ENCODE measurements at regions not wholly inside any gene's neighbourhood (a gene's known extent, or its start where the extent isn't known, plus 50 kb on each side); places are given as distances from the start of the nearest gene placed in this dataset.
"Not testable (repeated sequence)": the region's sequence is repeated elsewhere in the genome, so short reads cannot be mapped to it uniquely, and the experiment has no call there.

DNA sequence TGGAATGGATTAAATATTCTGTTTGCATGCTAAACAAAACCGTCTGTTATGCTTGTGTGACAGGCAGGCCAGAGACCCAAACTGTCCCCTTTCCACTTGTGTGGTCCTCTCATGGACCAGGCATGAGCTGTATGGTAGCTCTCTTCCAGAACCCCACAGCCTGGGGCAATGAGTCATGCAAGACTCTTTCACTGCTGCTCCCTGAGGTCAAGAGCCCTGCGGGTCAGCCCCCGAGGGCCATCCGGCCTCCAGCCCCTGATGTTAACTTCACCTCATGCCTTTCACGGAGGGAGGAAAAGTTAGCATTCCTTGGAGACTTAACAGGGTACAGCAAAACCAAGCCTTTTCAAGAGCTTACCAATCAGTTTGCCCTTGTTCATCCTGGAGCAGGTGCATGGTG, 239.1 kb upstream of the DIO3 start:
- no peaks in the 10 kb centered on the region for H3K36me3 Mint-ChIP-seq (ENCODE audit: insufficient read depth, unreplicated experiment)
- ChIA-PET POLR2A (no interaction called here), CTCF (no interaction called here)
- no peaks in the 10 kb centered on the region for H3K4me1 Mint-ChIP-seq (ENCODE audit: insufficient read depth, unreplicated experiment)
- BruUV-seq (replicated peaks), result no TSS peak
- H3K27me3 Mint-ChIP-seq (ENCODE audit: insufficient read depth, unreplicated experiment), result no peaks in the 10 kb centered on the region
- intact Hi-C loops (cut with micrococcal nuclease), result no loop called here
- no peak for DNase-seq (ENCODE audit: unreplicated experiment)
- no peak overlapping the region for H3K4me3 Mint-ChIP-seq (ENCODE audit: unreplicated experiment)
- peaks cover 9% of the 10 kb centered on the region for H3K9me3 Mint-ChIP-seq (ENCODE audit: unreplicated experiment)
- TF ChIP-seq, protein P1, sequence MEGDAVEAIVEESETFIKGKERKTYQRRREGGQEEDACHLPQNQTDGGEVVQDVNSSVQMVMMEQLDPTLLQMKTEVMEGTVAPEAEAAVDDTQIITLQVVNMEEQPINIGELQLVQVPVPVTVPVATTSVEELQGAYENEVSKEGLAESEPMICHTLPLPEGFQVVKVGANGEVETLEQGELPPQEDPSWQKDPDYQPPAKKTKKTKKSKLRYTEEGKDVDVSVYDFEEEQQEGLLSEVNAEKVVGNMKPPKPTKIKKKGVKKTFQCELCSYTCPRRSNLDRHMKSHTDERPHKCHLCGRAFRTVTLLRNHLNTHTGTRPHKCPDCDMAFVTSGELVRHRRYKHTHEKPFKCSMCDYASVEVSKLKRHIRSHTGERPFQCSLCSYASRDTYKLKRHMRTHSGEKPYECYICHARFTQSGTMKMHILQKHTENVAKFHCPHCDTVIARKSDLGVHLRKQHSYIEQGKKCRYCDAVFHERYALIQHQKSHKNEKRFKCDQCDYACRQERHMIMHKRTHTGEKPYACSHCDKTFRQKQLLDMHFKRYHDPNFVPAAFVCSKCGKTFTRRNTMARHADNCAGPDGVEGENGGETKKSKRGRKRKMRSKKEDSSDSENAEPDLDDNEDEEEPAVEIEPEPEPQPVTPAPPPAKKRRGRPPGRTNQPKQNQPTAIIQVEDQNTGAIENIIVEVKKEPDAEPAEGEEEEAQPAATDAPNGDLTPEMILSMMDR (IDR thresholded peaks at IDR 0.05; ENCODE audit: unreplicated experiment), result no peak
- no peak overlapping the region for H3K27ac Mint-ChIP-seq (ENCODE audit: low read depth, unreplicated experiment)

DNA sequence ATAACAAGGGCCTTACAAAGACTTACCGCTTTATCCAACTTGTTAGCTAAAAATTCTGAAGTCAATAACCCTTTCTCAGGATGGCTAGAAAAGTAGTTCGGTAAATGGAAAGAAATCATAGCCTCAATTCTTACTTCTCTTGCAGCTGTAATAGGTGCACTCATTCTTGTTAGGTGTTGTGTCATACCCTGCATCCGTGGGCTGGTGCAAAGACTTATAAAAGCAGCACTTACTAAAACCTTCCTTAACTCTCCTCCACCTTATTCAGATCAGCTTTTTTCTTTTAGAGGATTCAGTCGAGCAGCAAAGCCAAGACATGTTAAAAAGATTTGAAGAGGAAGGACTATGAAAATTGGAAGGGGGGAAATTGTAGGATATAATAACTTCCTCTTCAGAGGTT, 238.2 kb upstream of the DIO3 start:
- BruUV-seq (replicated peaks), result no TSS peak
- no peaks in the 10 kb centered on the region for H3K4me1 Mint-ChIP-seq (ENCODE audit: insufficient read depth, unreplicated experiment)
- H3K36me3 Mint-ChIP-seq (ENCODE audit: insufficient read depth, unreplicated experiment), result no peaks in the 10 kb centered on the region
- ChIA-PET CTCF (interaction anchor here (0.6 kb wide), 1 partner anchor 306 kb away, joined by 3 read pairs; no protein-coding TSS in a partner anchor), POLR2A (interaction anchor here (0.7 kb wide), 1 partner anchor 957 kb away, joined by 3 read pairs; no protein-coding TSS in a partner anchor)
- no peak overlapping the region for H3K27ac Mint-ChIP-seq (ENCODE audit: low read depth, unreplicated experiment)
- TF ChIP-seq, protein P1 (IDR thresholded peaks at IDR 0.05; ENCODE audit: unreplicated experiment), result no peak
- no peaks in the 10 kb centered on the region for H3K27me3 Mint-ChIP-seq (ENCODE audit: insufficient read depth, unreplicated experiment)
- H3K4me3 Mint-ChIP-seq (ENCODE audit: unreplicated experiment), result no peak overlapping the region
- intact Hi-C loops (cut with micrococcal nuclease), result no loop called here
- DNase-seq (ENCODE audit: unreplicated experiment), result no peak
- H3K9me3 Mint-ChIP-seq (ENCODE audit: unreplicated experiment), result peaks cover 9% of the 10 kb centered on the region

DNA sequence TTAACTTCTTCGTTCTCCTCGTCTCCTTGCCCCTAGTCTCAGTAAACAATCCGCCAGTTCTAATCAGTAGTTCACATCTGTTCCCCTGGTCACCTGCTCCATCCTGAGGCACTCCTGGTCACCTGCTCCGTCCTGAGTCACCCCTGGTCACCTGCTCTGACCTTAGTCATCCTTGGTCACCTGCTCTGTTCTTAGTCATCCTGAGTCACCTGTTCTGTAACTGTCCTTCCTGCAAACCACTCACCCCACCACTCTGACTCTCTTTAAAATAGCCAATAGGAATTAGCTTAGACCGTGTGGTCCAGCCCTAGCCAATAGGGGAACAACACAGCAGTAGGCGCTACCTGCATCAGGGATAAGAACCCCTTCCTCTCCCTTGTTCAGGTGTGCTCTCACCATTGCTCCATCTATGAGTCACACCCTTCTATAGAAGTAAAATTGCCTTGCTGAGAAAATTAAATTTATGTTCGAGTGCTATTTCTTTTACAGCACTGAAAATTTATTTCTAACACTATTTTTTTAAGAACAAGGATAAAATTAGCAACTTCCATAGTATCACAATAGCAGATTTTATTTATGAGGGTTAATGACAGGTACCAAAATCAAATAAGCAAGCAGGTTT, 237.6 kb upstream of the DIO3 start:
- DNase-seq (ENCODE audit: unreplicated experiment); BruUV-seq (replicated peaks); H3K27me3 Mint-ChIP-seq (ENCODE audit: insufficient read depth, unreplicated experiment); H3K9me3 Mint-ChIP-seq (ENCODE audit: unreplicated experiment); POLR2A ChIA-PET; CTCF ChIA-PET; H3K27ac Mint-ChIP-seq (ENCODE audit: low read depth, unreplicated experiment); intact Hi-C loops (cut with micrococcal nuclease); H3K4me3 Mint-ChIP-seq (ENCODE audit: unreplicated experiment); H3K4me1 Mint-ChIP-seq (ENCODE audit: insufficient read depth, unreplicated experiment); H3K36me3 Mint-ChIP-seq (ENCODE audit: insufficient read depth, unreplicated experiment): not testable (repeated sequence)

DNA sequence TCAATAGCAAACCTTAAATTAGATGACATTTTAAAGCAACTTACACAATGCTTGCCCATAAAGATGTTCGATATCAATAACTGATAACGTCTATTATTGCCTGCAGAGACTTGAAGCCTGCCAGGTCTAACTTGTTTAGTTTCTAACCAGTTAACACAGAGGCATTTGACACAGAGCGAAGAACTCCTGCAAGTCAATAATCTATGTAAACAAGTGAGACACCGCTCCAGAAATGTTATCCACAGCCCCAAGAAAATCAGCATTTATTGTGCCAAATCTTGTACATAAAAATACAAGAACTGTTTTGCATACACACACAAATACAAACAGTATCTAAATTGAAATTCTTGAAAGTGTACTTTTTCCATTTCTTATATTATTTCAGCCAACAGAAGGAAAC, 236.0 kb upstream of the DIO3 start:
- H3K36me3 Mint-ChIP-seq (ENCODE audit: insufficient read depth, unreplicated experiment), result no peaks in the 10 kb centered on the region
- TF ChIP-seq, protein P1 (IDR thresholded peaks at IDR 0.05; ENCODE audit: unreplicated experiment), result no peak
- no peaks in the 10 kb centered on the region for H3K4me1 Mint-ChIP-seq (ENCODE audit: insufficient read depth, unreplicated experiment)
- H3K27ac Mint-ChIP-seq (ENCODE audit: low read depth, unreplicated experiment), result no peak overlapping the region
- CTCF ChIA-PET, result interaction anchor here (0.7 kb wide), 1 partner anchor 221 kb away, joined by 3 read pairs; no protein-coding TSS in a partner anchor
- intact Hi-C loops (cut with micrococcal nuclease), result no loop called here
- H3K9me3 Mint-ChIP-seq (ENCODE audit: unreplicated experiment), result peaks cover 9% of the 10 kb centered on the region
- BruUV-seq (replicated peaks), result no TSS peak
- DNase-seq (ENCODE audit: unreplicated experiment), result no peak
- POLR2A ChIA-PET, result no interaction called here
- H3K27me3 Mint-ChIP-seq (ENCODE audit: insufficient read depth, unreplicated experiment), result no peaks in the 10 kb centered on the region
- no peak overlapping the region for H3K4me3 Mint-ChIP-seq (ENCODE audit: unreplicated experiment)
